ENCODE measurements at regions not wholly inside any gene's neighbourhood (a gene's known extent, or its start where the extent isn't known, plus 50 kb on each side); places are given as distances from the start of the nearest gene placed in this dataset.

DNA sequence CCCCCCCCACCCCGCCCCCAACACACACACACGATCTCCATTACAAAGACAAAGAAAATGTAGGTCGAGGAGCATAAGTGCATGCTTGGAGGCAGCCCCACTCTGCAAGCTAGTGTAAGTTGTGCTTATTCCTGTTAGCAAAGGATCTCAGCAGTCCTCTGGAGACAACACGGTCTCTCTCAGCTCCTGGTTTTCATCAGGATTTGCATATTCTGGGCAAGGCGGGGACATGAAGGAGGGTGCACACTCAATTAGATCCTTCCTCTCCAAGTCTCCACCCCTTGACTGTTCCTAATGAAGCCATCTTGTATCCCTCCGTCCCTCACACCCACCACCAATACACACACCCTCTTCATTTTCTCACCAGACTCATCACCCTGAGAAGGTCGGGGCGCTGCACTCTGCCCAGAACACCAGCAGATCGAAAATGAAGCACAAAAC lies 63.8 kb downstream of the MRPL46 start:
- DNase-seq (ENCODE audit: low spot score): no peak

DNA sequence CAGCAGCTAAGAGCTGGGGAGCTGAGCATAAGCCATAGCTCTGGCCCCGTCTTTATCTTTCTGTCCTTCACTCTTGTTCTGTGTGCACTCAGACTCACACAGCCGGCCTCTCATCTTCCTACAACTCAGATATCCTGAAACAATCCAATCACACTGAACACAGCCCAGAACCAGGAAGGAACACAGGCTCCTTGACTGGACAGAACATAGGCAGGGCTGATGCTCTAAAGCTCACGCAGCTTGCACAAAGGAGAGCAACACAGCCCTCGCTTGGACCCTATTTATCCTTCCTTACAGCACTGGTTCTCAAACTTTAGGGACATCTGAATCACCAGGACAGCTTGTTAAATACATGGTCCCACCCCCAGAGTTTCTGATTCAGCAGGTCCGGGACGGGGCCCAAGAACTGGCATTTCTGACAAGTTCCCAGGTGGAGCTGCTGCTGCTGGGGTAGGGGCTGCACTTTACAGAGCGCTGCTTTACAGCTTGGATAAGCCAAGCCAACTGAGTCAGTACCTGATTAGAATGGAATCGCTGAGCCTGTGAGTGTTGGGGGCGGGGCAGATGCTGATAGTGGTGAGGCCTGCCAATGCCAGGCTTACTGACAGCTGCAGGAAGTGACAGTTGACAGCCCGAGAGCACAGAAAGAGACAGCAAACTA lies 65.1 kb downstream of the MRPL46 start:
- DNase-seq (ENCODE audit: low spot score): no peak

DNA sequence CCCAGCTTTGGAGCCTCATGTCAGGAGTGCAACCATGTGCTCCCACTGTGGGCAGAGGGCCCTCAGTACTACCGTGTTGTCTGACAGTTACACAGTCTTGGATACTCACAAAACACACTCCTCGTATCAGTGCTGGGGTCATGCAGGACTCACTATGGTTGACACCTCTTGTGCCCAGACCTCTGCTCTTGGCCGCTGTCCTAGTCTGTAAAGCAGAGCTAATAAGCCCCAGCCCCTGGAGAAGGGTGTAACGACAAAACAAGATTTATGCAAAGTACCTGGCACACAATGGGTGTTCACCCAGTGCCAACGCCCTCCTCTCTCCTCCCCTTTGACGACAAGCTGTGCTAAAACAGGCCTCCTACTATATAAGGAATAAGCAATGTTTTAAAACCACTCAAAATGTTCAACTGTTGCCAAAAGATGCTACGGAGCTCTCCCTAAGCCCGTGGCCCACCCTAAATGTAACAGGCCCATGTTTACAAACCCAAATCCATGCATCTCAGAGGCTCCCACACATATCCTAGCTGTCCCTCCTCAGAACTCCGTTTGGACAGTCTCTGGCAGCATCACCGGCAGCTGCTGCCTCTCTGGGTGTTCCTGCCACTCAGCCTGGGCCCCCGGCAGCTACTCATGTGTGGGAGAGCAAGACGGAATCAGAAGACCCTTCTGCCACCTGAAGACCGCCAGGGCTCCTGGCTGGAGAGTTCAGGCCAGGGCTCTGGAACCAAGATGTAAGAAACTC lies 65.8 kb downstream of the MRPL46 start:
- no peak for DNase-seq (ENCODE audit: low spot score)

DNA sequence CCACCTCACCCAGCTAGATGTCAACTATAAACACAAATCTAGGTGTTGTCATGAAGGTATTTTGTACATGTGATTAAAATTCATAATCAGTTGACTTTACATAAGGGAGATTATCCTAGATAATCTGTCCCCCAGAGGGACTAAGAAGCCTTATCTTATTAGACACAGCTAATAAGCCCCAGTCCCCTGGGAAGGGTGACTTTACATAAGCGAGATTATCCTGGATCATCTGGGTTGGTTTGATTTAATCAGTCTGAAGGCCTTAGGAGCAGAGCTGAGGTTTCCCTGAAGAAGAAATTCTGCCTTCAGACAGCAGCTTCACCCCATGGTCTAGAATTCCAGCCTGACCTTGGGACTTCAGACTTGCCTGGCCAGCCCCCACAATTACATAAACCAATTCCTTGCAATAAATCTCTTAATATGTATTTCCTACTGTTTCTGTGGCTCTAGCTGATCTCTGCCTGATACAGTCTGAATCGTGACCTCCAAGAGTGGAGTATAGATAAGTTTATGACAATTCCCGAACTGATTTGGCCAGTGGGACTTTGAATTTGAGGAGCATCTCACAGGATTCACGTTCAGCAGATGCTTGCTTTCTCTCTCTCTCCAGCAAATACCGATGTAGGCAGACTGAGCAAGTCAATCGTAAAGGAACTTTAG lies 66.5 kb downstream of the MRPL46 start:
- DNase-seq (ENCODE audit: low spot score): no peak

DNA sequence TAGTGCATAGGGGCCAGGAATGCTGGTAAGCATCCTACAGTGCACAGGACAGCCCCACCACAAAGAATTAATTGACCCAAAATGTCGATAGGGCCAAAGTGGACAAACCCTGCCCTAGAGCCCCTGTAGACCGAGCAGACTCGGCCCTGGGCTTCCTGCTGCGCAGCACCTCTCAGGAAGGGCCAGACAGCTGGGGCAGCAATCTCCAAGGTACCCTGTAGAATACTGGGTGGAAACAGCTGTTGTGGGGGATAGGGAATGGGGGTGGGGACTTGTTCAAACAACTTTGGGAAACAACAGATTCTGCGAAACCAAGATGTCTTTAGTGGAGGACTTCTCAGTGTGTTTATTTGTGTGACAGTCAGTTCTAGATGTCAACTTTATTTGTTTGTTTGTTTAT lies 67.1 kb downstream of the MRPL46 start:
- no peak for DNase-seq (ENCODE audit: low spot score)

DNA sequence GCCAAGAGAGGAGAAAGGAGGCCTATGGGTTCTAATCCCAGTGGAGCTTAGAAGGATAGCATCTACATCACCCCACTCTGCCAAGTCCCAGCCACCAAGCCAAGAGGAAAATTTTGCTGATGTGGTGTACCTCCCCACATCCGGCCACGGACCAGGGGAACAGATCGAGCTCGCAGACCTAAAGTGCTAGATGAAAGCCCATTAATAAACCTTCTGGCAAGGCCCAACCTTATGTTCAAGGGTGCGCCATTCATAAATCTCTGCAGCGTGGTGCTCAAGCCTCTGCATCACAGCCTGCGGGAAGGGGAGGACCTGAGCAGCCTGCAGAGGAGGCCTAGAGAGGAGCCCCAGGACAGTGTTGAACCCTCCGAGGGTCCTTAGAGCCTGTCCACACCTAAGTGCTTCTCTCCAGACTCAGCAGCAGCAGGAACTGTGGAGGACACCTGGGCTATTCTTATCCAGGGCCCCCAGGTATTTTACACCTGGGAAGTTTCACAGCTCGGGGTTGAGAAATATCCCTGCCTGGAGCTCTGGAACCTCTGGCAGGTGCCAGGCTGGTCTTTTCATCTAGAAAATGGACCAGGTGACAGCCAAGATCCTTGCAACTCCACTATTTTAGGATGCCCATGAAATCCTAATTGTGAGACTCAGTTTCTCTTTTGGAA lies 68.0 kb downstream of the MRPL46 start:
- no peak for DNase-seq (ENCODE audit: low spot score)

DNA sequence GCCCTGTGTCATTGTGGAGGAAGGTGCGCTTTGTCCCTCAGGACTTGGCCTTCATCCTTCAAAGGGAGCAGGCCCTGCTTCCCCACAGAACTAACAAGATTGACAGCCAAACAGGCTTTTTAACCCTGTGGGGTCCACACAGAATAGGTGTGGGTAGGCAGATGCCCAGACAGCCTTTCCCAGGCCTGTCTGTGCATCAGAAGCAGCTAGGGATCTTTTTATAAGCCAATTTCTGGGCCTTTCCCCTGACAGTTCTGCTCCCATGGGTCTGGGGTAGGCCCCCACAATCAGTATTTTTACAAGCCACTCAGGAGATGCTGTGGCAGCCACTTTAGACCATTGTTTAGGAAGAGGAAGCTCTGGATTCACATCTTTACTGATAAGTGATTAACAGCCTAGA lies 69.2 kb downstream of the MRPL46 start:
- no peak for DNase-seq (ENCODE audit: low spot score)

DNA sequence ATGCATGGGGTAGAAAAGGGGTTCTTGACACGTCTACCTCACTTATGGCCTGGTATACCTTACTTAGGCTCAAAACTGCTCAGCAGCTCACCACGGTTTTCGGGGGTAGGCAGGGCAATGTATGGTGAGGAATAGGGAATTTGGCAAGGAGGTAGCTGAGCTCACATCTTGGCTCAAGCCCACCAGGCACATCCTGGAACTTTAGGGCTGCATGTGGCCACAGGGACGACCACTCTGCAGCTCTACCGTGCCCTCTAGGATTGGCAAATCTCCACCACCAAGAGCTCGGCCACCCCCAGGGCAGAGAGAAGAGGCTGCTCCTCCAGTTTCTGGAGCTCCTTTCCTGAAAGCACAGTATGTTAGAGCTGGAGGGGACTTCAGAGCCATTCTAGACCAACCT lies 69.7 kb downstream of the MRPL46 start:
- no peak for DNase-seq (ENCODE audit: low spot score)

DNA sequence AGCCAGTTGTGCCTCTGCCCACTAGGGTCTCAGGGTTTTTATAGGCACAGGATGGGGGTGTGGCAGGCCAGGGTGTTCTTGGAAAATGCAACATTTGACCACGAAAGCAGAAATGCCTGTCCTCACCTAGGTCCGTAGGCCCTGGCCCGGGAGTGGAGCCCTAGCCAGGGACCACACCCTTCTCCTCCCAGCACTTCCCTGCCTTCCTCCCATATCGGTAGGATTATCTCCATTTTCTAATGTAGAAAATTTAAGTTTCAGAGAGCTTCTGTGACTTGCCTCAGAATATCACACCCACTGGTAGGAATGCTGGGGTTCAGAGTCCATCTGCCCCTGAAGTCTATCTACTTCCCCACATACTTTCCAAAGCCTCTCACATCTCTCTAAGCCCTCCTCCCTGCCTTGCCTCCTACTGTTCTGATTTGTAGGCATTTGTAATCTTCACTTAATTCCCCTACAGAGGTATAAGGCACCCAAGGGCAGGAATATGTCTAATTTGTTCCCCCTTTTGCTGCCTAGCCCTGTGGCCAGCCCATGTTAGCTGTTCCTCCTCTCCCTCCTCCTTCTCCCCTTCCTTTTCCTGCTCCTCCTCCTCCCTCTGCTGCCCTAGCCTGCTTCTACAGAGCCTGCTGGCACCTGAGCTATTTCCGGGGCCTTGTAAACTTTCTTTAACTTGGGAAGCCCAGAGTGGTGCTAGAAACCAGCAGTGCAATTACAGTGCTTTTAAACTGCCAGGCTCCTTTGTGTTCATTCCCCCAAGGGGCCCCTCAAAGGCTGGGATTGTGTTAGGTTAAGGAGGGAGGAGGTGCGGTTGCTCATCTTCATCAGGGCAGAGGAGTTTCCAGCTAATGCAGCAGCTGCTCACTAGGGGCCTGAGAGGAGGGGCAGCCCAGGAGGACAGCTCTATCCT lies 71.1 kb downstream of the MRPL46 start:
- DNase-seq (ENCODE audit: low spot score): no peak

DNA sequence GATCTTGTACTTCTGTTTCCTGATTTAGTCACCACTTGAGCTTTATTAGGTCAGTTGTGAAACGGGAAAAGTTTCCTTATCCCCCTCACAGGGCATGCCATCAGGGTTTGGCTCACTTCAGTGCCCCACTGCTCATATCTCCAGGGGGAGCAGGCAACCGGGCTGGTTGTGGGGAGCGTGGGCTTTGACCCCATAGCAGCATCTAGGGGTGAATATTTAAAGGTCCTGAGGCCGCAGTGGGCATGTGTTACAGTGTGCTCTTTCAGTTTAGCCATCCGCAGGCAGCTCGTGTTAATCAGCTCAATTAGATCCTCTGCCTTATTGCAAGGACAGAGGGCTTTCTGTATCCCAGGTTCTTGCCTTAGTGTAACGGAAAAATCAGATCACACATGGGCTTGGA lies 71.9 kb downstream of the MRPL46 start:
- no peak for DNase-seq (ENCODE audit: low spot score)

DNA sequence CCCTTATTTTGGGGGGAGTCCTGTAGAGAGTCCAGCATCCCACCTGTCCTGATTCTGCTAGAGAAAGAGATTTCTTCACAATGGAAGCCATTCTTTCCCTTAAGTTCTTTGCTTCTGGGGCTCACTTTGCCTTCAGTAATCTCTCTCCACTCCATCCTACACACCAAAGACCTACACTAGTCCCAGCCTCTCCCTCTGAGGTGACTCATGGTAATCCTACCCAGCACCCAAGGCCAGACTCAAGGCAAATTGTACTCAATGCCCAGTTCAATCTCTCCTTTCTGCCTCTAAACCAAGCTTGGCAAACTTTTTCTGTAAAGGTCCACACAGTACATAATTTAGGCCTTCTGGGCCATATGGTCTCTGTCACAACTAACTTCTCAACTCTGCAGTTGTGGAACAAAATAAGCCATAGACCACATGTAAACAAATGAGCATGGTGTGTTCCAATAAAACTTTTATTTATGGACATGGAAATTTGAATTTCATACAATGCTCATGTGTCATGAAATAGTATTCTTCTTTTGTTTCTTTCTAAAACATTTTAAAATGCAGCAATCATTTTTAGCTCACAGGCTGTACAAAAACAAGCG lies 72.5 kb downstream of the MRPL46 start:
- no peak for DNase-seq (ENCODE audit: low spot score)

DNA sequence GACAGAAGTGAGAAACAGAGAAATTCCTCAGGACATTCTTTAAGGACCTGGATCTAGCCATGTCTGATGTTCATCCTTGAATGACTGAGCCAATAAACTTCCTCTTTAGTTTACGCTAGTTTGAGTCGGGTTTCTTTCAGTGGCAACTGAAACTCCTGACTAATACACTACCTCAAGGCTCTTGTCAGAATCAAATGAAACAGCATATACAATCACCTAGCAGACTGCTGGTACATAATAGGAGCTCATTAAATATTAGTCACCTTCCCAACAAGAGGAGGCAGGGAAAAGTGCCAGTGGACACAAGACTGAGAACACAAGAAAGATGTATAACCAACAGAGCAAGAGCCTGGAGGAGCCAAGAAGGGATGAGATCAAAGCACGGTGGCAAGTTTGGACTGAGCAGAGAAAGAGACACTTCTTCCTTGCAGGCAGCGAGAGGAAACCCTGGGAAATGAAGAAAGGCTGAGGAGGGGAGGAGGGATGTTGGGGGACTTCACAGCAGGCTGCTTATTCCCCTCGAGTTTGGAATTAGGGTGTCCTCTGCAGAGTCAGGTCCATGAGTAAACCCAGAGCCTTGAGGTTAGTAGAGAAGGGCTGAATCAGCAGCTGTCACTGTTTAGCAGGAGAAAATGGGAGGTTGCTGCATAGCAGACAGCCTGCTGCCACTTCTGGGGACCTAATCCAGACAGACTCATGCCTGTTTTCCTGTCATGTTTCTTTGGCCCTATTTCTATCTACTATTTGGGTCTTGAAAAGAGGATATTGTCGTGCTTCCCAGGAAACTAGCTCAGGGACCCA lies 73.3 kb downstream of the MRPL46 start:
- DNase-seq (ENCODE audit: low spot score): no peak

DNA sequence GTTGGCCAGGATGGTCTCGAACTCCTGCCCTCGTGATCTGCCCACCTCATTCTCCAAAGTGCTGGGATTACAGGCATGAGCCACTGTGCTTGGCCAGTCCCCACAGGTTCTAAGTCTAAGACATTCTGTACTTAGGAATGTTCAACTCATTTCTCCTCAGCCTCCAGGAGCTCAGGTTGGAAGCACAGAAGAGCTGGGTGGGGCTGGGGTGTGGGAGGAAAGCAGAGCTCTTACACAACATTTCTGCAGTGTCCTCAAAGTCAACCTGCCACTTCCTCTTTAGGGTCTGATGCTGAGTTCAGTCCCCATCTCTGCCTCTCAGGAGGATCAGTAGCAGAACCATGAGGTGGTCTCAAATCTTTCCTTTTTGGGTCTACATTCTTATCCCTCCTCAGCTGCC lies 75.5 kb downstream of the MRPL46 start:
- no peak for DNase-seq (ENCODE audit: low spot score)

DNA sequence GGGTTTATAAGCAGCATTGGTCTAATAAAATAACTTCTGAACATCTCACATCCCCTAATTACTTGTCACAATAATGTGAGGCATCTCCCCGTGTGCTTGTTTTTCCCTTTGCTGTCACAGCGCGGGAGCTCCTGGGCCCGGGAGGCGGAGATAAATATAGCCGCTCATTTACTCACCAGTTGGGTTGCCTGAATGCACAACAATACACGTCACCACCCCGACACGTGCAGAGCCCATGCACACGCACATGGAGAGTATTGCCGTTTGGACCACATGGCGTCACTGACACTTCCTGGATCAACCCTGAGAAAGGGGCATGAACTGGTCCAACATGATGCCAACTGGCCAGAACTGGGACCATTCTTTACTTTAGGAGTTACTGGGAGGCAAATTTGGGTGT lies 76.2 kb downstream of the MRPL46 start:
- DNase-seq (ENCODE audit: low spot score): no peak

DNA sequence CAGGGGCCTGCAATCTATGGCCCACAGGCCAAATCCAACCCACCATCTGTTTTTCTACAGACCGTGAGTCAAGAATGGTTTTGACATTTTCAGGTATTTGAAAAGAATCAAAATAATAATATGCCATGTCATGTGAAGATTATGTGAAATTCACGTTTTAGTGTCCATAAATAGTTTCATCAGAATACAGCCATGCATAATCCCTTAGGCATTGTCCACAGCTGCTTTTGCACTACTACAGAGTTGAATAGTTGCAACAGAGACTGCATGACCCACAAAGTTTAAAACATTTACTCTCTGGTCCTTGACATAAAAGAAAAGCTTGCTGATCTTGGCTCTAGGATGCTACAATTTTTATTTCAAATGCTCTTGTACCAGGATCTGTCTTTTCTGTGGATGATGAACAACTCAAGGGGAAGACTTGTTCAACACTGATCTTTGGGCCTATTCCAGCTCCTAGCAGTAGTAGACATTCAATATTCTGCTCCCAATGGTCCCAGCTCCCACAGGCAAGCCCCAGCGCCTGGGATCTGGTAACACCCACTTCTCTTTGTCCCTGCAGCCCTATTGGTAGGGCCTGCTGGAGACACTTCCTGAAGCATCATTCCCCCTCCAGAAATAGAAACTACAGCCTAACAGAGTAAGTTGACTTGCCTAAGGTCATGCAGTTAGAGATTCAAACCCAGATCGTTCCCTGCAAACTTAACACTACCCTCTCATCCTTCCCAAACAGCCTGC lies 76.9 kb downstream of the MRPL46 start:
- no peak for DNase-seq (ENCODE audit: low spot score)

DNA sequence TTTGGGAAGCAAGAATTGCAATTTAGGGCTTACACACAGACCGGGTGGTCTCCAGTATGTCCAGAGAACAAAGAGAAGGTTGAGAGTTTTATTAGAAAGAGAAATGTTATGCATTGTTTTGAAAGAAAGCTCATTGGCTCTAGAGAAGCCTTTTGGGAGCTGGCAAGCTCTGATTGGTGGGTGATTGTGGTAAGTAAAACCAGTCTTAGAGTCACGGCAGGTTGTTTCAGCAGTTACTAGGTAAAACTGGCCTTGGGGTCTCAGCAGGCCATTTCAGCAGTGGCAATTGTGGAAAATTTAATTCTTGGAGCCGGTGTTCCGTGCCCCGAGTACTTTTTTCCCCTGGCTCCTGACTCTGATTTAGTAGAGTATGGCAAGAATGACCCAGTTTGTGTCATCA lies 78.1 kb downstream of the MRPL46 start:
- no peak for DNase-seq (ENCODE audit: low spot score)

DNA sequence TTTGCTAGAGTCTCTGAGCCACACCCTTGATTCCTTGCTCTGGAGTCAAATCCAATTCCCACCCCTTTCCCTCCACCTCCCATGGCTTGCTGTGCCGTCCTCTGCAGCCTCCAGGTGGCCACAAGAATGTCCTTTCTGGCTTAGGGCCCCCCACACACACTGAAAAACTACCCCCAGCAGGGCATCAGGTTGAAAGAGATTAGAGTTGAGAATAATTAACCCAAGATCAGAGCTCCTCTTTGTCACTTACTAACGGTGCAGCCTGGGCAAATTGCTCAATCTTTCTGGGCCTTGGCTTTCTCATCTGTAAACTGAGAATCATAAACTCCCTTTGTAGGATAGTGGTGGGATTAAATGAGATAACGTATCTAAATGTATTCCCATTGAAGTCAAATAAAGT lies 78.5 kb downstream of the MRPL46 start:
- no peak for DNase-seq (ENCODE audit: low spot score)

DNA sequence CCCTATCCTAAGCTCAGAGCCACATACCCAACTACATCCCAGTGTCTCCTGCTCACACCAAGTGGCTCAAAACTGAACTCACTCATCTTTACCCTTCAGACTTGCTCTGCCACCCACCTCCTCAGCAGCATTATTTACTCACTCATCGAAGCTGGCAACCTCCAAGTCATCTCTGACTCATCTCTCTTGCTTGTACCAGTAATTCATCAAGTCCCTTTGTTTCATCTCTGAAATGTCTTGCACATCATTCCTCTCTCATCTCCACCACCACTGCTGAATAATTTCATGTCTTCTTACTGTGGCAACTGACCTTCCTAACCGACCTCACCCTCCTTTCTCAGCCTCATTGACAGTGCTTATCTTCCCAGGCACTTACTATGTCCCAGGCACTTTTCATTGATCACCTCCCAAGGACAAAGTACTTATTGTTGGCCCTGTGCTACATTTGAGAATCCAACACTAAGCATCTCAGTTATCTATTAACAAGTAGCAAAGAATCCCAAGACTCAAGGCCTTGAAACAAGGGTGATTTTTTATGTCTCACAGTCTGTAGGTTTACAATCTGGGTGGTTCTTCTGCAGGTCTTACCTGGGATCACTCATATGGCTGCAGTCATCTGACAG lies 82.0 kb downstream of the MRPL46 start:
- peak; percentile 68 for DNase-seq (ENCODE audit: low spot score)

DNA sequence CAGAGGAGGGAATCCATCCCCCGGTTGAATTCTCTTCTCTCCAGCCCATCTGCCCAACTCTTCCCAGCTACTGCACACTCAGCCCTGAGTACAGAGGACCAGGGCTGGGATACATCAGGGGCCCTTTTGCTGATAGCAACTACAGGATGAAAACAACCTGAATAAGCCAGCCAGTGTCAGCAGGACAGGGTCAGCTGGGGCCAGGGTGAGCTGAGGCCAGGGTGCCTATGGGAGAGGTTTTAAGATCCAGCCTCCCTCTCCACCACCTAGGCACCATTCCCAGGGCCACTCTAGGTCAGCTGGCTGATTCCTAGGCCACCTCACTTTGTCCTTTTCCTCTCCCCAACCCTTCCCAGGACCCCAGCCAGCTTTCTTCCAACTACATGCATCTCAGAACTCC lies 83.8 kb downstream of the MRPL46 start:
- DNase-seq (ENCODE audit: low spot score): no peak

Measured in A172 (cell line).